Parathyroid adenoma (tissue), 2 donors: ENCODE measurements at regions not wholly inside any gene's neighbourhood (a gene's known extent, or its start where the extent isn't known, plus 50 kb on each side); places are given as distances from the start of the nearest gene placed in this dataset.

Experiments
- H2AFZ ChIP-seq: fragments of 300-600 bp; sonication (generic); one replicate; pipeline ENCODE4 v1.7.0; 2017; ENCODE audit warnings: antibody characterized with exemption, mild to moderate bottlenecking
- H3K27ac ChIP-seq: fragments of 300-600 bp; sonication (generic); one replicate; pipeline ENCODE4 v1.7.0; 2017
- H3K27me3 ChIP-seq: fragments of 300-600 bp; sonication (generic); one replicate; pipeline ENCODE4 v1.7.0; 2017; ENCODE audit warnings: low read length; ENCODE audit not compliant: control insufficient read depth, insufficient read depth
- H3K36me3 ChIP-seq: fragments of 300-600 bp; sonication (generic); one replicate; pipeline ENCODE4 v1.7.0; 2017; ENCODE audit warnings: low read length; ENCODE audit not compliant: control insufficient read depth, insufficient read depth
- H3K4me1 ChIP-seq: fragments of 300-600 bp; sonication (generic); one replicate; pipeline ENCODE4 v1.7.0; 2017; ENCODE audit warnings: control low read depth
- H3K4me2 ChIP-seq: fragments of 300-600 bp; sonication (generic); one replicate; pipeline ENCODE4 v1.7.0; 2017; ENCODE audit warnings: low read length
- H3K4me3 ChIP-seq: fragments of 300-600 bp; sonication (generic); one replicate; pipeline ENCODE4 v1.7.0; 2017; ENCODE audit warnings: low read depth, low read length
- H3K79me2 ChIP-seq: fragments of 300-600 bp; sonication (generic); one replicate; pipeline ENCODE4 v1.7.0; 2017; ENCODE audit warnings: control low read depth
- H3K9ac ChIP-seq: fragments of 300-600 bp; sonication (generic); one replicate; pipeline ENCODE4 v1.7.0; 2017; ENCODE audit warnings: mild to moderate bottlenecking
- H3K9me3 ChIP-seq: fragments of 300-600 bp; sonication (generic); one replicate; pipeline ENCODE4 v1.7.0; 2017; ENCODE audit warnings: low read length; ENCODE audit not compliant: control insufficient read depth
- CTCF ChIP-seq: fragments of 300-600 bp; sonication (generic); IDR thresholded peaks from one replicate; pipeline ENCODE4 v1.7.0; 2017; ENCODE audit warnings: antibody characterized with exemption, mild to moderate bottlenecking
- donor health status: primary hyperparathyroidism.

GRCh38 chr9:108062680-108063079, 573.1 kb upstream of the KLF4 start:
- Histone ChIP-seq H3K79me2 (no peaks in the 10 kb centered on the region), H3K27me3 (no peaks in the 10 kb centered on the region), H3K36me3 (no peaks in the 10 kb centered on the region), H3K4me2 (no peak overlapping the region), H2AFZ (no peak overlapping the region), H3K4me3 (no peak overlapping the region), H3K9ac (no peak overlapping the region), H3K4me1 (no peaks in the 10 kb centered on the region), H3K9me3 (no peaks in the 10 kb centered on the region), H3K27ac (no peak overlapping the region)
- TF ChIP-seq CTCF = no peak

GRCh38 chr9:108060175-108060574, 570.6 kb upstream of the KLF4 start:
- no peak overlapping the region for H2AFZ ChIP-seq
- H3K4me1 ChIP-seq = no peaks in the 10 kb centered on the region
- TF ChIP-seq CTCF = no peak
- no peak overlapping the region for H3K4me2 ChIP-seq
- H3K79me2 ChIP-seq = no peaks in the 10 kb centered on the region
- no peak overlapping the region for H3K4me3 ChIP-seq
- H3K36me3 ChIP-seq = no peaks in the 10 kb centered on the region
- H3K9me3 ChIP-seq = no peaks in the 10 kb centered on the region
- H3K27ac ChIP-seq = no peak overlapping the region
- H3K27me3 ChIP-seq = no peaks in the 10 kb centered on the region
- no peak overlapping the region for H3K9ac ChIP-seq

GRCh38 chr9:108058135-108058814, 568.7 kb upstream of the KLF4 start:
- Histone ChIP-seq H3K4me3 (no peak overlapping the region), H3K27ac (no peak overlapping the region), H3K27me3 (no peaks in the 10 kb centered on the region), H3K36me3 (no peaks in the 10 kb centered on the region), H3K4me1 (no peaks in the 10 kb centered on the region), H3K9ac (no peak overlapping the region), H3K79me2 (no peaks in the 10 kb centered on the region), H3K4me2 (no peak overlapping the region), H3K9me3 (no peaks in the 10 kb centered on the region), H2AFZ (no peak overlapping the region)
- TF ChIP-seq CTCF = no peak

- Histone ChIP-seq H3K4me3 (no peak overlapping the region), H3K79me2 (no peaks in the 10 kb centered on the region), H3K27ac (no peak overlapping the region), H3K9me3 (no peaks in the 10 kb centered on the region), H3K4me2 (no peak overlapping the region), H2AFZ (no peak overlapping the region), H3K36me3 (no peaks in the 10 kb centered on the region), H3K9ac (no peak overlapping the region), H3K4me1 (no peaks in the 10 kb centered on the region), H3K27me3 (no peaks in the 10 kb centered on the region)
- no peak for TF ChIP-seq CTCF
Measured at GRCh38 chr9:108057421-108058134, 568.0 kb upstream of the KLF4 start.
